ENCODE measurements at regions not wholly inside any gene's neighbourhood (a gene's known extent, or its start where the extent isn't known, plus 50 kb on each side); places are given as distances from the start of the nearest gene placed in this dataset.

GRCh38 chr18:22697561-22697960 is 235.6 kb upstream of the RBBP8 start:
- no peak for DNase-seq (ENCODE audit: low read depth)
- TF ChIP-seq CTCF (IDR thresholded peaks at IDR 0.05; ENCODE audit: low read depth, low read length, missing control alignments): no peak
- H3K4me3 ChIP-seq (ENCODE audit: low read depth, low read length): no peak overlapping the region

GRCh38 chr18:22698711-22699110 is 234.4 kb upstream of the RBBP8 start:
- DNase-seq (ENCODE audit: low read depth): no peak
- TF ChIP-seq CTCF (IDR thresholded peaks at IDR 0.05; ENCODE audit: low read depth, low read length, missing control alignments): no peak
- no peak overlapping the region for H3K4me3 ChIP-seq (ENCODE audit: low read depth, low read length)

GRCh38 chr18:22699629-22700028 is 233.5 kb upstream of the RBBP8 start:
- TF ChIP-seq CTCF (IDR thresholded peaks at IDR 0.05; ENCODE audit: low read depth, low read length, missing control alignments): no peak
- no peak for DNase-seq (ENCODE audit: low read depth)
- H3K4me3 ChIP-seq (ENCODE audit: low read depth, low read length): no peak overlapping the region

DNA sequence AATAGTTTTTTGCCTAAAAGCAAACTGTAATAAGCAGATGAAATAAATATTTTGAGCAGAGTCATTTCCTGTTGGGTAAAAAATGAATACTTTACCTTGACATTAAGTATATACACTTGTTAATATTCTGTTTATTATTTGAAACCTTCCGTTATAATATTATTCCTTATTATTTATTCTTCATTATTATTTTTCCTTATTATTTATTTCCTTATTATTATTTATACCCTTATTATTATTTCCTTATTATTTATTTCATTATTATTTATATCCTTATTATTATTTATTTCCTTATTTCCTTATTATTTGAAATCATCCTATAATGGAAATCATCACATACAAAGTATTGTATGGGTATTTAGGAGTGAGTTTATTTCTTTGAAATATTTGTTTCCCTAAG is 232.2 kb upstream of the RBBP8 start:
- TF ChIP-seq CTCF (IDR thresholded peaks at IDR 0.05; ENCODE audit: low read depth, low read length, missing control alignments): no peak
- DNase-seq (ENCODE audit: low read depth): no peak
- no peak overlapping the region for H3K4me3 ChIP-seq (ENCODE audit: low read depth, low read length)

- TF ChIP-seq CTCF (IDR thresholded peaks at IDR 0.05; ENCODE audit: low read depth, low read length, missing control alignments): no peak
- no peak overlapping the region for H3K4me3 ChIP-seq (ENCODE audit: low read depth, low read length)
- no peak for DNase-seq (ENCODE audit: low read depth)
These were observed 231.8 kb upstream of the RBBP8 start for GRCh38 chr18:22701326-22701725.

GRCh38 chr18:22701795-22702194 is 231.3 kb upstream of the RBBP8 start:
- H3K4me3 ChIP-seq (ENCODE audit: low read depth, low read length): no peak overlapping the region
- TF ChIP-seq CTCF (IDR thresholded peaks at IDR 0.05; ENCODE audit: low read depth, low read length, missing control alignments): no peak
- no peak for DNase-seq (ENCODE audit: low read depth)

DNA sequence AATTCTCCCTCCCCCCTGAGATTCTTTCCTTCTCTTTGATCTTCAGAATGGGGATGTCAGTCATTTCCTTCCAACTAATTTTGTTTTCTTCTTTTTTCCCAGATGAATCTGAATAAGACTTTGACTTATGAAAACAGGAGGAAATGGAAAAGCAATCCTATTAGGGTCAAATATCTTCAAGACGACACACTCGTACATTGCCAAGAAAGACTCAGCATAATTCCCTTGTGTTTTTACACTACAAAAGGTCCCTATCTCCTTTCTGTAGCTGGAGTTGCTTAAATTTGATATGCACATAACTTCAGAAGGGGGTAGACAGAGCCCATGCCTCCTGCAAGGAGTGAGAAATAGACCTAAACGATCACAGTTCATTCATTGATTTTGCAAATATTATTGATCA is 230.3 kb upstream of the RBBP8 start:
- TF ChIP-seq CTCF (IDR thresholded peaks at IDR 0.05; ENCODE audit: low read depth, low read length, missing control alignments): no peak
- no peak for DNase-seq (ENCODE audit: low read depth)
- H3K4me3 ChIP-seq (ENCODE audit: low read depth, low read length): no peak overlapping the region

All from GM12864 (cell line).